NCI-H2029 (cell line): ENCODE measurements at regions not wholly inside any gene's neighbourhood (a gene's known extent, or its start where the extent isn't known, plus 50 kb on each side); places are given as distances from the start of the nearest gene placed in this dataset.
"Not testable (repeated sequence)": the region's sequence is repeated elsewhere in the genome, so short reads cannot be mapped to it uniquely, and the experiment has no call there.

ENCODE experiments used
- DNase-seq: peaks from one replicate; lab custom pipeline; 2025; lab: John Stamatoyannopoulos, UW

DNA sequence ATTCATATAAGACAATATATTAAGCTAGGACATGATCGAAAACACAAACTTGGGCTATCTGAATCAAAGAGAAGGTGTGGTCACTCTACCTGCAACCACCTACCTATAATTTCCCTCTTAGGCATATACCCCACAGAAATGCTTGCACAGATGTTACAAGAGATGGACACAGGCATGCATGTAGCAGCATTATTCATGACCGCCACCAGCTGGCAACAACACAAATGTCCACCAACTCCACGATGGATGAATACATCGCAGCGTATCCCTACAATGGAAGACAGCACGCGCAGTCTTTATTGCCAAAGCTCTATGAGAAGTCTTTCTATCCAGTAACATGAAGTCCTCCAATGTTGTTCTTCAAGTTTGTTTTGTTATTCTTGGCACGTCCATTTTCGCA is 90.8 kb downstream of the ARL4C start:
- no peak for DNase-seq

DNA sequence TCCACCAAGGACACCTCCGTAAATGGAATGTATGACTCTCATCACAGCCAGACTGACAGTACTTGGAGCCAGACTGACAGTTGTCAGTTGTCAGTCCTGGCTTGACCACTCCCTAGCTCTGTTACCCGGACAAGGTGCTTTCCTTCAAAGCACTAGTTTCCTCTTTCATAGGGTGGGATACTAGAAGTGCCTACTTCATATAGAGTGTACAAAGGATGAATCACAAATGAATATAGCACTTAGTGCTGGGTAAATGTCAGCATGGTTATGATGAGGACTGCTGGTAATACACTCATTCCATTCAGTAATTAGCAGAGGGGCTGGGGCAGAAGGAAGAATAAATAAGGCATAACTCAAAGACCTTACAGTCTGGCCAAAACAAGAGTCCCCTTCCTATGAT is 91.4 kb downstream of the ARL4C start:
- peak; percentile 47 for DNase-seq

DNA sequence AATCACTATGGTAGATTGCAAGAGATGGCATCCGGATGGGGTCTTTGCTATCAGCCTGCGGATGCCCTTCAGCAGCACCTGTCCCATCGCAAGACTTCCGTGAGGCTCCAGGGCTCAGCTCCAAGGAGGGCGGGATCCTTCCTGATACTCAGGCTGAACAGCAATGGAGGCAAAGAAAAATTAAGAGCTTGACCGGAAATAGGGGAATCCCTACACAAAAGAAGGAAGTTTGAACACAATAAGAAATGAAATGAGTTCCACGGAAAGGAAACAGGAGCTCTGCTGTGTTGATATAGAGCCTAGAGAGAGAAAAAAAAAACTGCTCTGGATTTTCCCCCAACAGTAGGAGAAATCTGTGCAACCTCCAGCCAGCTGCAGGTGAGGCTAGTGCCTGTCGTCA is 91.9 kb downstream of the ARL4C start:
- DNase-seq, result peak; percentile 13

DNA sequence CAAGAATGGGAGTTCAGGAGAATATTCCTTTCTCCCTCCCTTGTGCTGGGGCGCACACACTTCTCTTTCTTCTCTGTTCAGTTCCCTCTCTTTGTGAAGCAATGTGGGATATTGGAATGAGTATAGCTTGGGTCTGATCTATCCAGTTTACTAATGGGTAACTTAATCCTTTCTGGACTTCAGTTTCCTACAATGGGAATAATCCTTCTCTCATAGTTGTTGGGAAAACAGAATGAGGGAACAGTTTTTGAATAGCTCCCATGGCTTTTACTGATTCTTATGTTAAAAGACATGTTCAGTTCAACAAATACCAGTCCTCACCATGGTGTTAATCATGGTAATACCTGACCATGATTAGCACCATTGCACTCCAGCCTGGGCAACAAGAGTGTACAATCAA is 93.1 kb downstream of the ARL4C start:
- DNase-seq, result no peak

DNA sequence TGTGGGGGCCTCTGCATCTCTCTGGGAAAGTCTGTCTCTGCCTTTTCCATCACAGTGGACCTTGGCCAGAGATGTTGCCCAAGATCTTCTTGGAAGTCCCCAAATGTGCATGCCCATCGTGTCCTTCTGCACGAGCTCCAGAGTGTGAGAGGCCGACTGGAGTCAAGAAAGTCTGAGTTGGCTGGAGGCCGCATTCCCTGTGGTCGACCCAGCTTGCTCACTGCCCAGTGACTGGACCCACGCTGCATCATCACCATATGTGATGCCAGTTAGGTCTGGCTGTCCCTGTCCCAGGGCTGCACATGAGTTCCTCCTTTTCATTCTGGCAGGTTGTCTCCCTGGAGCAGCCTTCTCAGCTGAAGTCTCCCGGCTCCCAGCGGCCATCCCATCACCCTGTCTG is 93.8 kb downstream of the ARL4C start:
- no peak for DNase-seq

DNA sequence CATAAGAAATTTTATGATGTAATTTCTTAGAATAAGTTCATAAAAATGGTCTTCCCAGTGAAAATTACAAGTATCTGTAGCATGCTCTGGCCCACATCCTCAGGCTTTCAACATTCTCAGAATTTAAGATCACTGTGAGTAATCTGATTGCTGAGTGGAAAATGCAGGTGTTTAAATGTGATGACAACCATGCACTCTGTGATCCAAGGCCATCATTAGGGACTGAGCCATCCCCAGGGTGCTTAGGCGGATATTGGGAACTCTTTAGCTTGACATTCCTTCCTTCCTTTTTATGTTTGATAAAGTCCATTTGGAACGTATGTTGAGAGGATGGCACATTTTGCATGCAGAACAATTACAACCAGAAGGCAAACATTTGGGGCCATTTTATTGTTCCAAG is 95.5 kb downstream of the ARL4C start:
- no peak for DNase-seq

DNA sequence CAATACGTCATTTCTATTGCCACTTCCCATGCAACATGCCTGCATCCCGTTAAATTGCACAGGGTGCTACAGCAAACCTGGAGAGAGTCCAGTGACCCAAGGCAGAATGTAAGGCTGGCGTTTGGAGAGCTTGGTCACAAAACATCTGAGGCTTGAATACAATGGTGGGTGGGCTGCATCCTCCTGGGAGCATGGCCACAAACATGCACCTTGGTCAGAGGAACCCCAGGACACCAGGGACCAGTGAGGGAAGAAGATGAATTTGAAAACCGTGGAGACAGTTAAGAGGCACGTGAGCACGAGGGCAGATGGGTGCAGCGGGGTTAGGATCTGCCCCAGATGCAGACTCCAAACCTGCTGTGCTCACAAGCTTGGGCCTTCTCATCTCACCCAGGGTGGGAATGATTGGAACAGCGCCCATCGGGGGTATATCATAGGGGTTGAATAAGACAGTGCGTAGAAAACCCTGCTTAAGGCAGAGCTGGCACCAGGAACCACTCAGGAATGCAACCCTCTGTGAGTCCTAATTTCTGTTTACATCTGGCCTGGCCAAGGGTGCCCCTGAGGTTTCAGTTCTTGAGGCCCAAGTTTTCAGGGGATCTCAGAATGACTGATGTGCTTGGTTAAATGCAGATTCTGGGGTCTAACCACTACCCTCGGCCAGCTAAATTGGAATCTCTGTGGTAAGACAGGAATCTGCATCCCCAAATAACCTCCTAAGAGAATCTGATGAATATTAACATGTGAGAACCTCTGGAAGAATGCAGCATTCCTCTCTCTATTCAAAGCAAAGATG is 97.2 kb downstream of the ARL4C start:
- DNase-seq, result no peak

DNA sequence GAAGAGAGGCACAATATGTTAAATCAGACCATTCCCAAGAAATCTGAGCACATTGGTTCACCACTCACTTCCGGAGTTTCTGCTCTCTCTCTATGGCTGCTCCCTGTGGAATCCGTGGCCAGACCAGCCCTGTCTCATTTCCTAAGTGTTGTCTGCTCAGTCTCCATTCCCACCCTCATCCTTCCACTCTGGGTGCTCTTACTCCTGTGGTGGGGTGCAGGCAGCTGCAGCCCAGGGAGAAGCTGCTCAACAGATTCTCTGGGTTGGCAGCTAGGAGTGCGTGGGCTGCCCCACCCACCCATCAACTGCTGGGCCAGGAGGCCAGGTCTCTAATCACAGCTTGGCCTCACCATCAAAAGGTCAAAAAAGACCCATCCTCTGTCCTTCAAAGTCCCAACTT is 98.3 kb downstream of the ARL4C start:
- no peak for DNase-seq

DNA sequence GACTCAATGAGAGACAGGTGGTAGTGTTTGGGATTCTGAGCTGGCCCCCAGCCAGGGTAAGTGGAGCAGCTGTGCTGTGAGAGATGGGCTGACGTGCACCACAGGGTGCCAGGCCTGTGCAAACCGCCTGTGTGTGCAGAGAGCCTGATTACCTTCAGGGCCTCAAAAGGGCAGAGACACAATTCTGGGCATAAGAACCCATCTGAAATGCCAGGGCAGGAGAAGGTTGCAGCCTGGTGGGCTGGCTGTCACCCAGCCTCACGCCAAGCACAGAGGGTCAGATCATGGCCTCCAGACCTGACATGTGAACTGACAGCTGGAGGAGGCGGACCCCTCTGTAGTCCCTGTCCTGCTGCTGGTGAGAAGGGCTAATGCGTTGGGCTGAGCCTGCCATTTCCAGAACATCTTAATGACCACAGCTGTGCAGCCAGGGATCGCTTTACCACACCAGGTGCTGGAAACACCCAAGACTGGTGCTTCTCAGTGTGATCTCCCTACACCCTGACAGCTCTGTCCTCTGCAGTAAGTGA is 100.9 kb downstream of the ARL4C start:
- peak; percentile 92 for DNase-seq

DNA sequence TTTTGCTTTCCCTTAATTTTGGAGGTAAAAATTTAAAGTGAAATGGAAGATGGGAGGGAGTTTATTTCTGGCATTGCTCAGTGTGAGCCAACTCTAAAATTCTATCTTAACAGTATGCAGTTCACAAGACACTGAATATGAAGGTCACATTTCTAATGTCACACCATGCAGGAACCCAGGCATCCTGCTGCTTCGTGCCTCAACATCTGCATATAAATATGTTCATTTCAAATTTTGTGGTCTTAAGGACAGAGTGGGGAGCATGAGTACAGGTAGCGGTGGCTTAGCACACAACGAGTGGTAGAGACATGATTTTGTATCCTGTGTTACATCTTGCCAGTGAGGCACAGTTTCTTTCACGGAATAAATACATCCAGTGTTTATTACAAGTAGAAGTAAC is 102.4 kb downstream of the ARL4C start:
- DNase-seq, result no peak

DNA sequence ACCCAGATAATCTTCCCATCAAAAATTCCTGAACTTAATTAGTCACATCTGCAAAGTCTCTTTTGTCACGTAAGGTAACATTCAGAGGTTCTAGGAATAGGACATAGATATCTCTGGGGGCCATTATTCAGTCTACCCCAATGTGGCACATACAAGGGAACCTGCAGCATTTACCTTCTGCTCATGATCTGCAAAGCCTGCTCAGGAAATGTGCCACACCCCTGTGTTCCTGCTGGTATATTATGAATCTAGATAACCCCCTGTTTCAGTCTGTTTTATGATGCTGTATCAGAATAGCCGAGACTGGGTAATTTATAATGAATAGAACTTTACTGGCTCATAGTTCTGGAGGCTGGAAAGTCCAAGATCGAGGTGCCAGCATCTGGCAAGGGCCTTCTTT is 103.5 kb downstream of the ARL4C start:
- no peak for DNase-seq

DNA sequence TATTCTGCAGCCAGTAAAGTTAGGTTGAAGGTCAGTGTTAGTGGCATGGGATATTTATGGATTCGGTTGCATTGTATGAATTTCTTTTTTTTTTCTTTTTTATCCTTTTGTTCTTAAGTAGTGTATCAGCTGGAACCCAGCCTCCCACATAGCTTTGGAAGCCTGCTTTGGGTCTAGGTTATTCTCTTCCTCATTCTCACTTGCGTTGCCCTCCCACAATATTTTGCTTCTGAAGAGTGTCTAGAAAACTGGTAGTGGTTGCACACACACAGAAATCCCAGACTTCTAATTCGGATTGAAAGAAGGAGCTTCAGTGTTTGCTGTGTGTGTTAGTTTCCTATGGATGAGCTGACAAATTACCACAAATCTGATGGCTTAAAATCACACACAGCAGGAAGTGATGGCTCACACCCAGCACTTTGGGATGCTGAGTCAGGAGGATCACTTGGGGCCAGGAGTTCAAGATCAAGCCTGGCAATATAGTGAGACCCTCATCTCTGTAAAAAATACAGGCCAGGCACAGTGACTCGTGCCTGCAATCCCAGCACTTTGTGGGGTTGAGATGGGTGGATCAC is 104.8 kb downstream of the ARL4C start:
- no peak for DNase-seq

DNA sequence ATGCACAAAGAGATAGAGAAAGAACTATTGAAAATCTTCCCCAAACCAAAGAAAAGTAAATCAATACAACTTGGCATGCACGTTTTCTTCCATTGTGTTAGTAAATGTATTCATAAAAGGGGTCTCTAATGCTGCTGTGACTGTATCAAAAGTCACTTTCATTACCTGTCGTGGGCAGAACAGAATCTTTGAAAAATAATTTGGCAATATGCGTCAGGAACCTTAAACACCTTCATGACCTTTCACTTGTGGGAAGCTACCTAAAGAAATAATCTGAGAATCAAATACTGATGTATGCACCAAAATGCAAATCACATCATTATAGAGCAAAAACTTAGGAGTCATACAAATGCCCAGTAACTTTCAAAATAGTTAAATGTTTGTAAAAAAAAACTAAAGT is 105.3 kb downstream of the ARL4C start:
- no peak for DNase-seq

DNA sequence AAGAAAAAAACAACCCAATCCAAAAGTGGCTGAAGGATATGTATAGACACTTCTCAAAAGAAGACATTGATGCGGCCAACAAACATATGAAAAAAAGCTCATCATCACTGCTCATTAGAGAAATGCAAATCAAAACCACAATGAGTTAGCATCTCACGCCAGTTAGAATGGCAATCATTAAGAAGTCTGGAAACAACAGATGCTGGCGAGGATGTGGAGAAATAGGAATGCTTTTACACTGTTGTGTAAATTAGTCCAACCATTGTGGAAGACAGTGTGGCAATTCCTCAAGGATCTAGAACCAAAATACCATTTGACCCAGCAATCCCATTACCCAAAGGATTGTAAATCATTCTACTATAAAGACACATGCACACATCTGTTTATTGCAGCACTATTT is 107.2 kb downstream of the ARL4C start:
- DNase-seq, result not testable (repeated sequence)

DNA sequence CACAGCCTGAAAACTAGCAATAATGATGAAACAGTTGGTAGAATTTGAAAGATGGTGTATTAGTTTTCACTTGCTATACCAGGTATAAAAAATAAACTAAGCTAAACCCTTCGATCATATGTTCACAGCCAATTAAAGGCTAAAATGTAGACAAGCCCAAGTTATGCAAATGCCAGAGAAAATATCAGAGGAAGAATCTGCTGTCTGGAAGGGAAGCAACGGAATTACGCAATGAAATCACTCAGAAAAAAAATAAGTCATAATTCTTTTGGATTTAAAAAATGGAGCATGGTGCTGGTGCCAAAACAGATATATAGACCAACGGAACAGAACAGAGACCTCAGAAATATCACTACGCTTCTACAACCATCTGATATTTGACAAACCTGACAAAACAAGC is 108.3 kb downstream of the ARL4C start:
- no peak for DNase-seq

DNA sequence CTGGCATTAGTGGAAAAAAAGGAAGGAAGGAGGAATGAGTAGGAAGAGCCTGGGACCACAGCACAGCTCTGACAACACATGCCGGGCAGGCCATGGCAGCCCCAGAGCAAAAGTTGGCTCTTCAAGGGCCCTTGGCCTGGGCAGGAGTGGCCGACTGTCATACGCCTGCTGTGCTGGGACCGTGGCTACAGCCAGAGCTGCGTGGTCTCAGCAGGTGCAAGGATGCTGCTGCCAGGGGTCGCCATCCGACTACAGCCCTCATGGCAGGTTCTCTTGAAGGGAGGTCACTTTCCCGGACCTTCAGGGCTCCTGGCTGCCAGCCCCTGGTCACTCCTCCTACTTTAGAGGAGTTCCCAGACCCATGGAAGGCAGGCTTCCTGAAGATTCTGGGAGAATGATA is 109.9 kb downstream of the ARL4C start:
- DNase-seq, result no peak

DNA sequence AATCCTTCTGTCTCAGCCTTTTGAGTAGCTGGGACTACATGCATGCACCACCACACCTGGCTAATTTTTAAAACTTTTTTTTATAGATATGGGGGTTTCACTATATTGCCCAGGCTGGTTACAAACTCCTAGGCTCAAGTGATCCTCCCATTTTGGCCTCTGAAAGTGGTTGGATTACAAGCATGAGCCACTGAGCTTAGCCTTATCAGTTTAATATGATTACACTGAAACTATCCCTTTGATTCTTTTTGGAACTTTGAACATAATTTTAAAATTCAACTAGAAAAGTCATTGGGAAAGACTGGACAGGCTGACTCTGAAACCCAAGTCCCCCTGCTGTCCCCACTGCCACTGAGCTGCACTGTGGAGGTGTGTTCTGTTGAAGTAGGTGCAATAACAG is 114.8 kb downstream of the ARL4C start:
- no peak for DNase-seq

DNA sequence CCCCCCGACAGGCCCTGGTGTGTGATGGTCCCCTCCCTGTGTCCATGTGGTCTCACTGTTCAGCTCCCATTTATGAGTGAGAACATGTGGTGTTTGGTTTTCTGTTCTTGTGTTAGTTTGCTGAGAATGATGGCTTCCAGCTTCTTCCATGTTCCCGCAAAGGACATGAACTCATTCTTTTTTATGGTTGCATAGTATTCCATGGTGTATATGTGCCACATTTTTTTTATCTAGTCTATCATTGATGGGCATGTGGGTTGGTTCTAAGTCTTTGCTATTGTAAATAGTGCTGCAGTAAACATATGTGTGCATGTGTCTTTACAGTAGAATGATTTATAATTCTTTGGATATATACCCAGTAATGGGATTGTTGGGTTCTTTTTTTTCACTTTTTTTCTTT is 117.9 kb downstream of the ARL4C start:
- DNase-seq, result not testable (repeated sequence)

DNA sequence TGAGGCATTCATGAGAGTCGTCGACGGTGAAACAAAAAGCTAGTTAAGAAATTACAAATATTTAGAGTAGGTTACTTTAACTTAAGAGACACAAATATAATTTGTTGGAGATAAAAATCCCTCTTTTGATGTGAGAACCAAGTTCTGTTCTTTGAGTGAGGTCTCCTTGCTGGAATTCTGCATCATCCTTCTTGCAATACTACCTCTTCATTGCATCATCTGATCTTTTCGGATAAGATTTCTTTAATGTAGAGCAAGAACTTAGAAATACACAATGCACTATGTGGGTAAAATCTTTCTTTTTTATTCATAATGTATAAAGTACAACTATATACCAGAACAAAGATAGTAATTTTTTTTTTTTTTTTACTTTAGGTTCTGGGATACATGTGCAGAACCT is 118.4 kb downstream of the ARL4C start:
- DNase-seq, result no peak

DNA sequence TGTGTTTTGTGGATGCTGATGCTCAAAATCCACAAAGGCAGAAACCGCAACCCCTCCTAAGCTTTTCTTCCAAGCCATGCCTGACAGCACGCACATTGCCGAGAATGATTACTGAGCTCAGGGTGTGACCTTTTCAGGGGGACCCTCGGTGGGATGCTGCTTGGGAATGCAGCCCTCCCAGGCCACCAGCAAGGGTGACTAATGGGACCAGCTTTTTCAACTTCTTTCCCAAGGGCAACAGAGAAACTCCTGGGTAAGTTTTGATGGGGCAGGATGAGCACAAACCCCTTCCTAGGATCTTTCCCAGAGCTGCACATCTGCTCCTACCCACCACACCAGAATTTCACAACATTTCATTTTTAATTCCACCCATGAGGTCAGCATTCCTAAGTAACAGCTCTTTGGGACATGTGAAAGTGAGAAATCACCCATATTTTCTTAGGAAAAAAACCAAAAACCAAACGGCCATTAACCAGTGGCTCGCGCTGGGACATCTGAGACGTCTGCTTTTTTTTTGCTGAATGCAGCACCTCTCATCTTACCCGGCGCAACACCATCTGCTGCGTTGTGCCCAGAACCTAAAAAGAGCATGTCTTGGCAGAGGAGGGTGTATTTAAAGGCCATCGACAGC is 119.0 kb downstream of the ARL4C start:
- DNase-seq, result no peak

DNA sequence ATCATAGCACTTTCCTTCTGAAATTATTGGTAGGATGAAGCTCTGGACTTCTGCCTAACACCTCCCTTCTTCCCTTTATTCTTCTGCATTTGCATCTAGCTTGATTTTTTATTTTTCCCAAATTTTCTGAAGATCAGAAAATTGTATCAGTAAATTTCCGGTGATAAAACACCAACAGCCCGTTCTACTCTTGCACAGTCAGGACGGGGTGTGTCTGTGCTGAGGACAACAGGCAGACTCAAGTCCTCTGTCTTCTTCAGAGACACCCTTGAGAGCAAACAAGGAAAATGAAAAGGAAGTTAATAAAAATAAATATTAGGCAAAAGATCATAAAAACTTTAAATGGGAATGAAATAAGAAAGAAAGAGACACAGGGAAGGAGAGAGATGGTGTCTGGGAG is 120.7 kb downstream of the ARL4C start:
- DNase-seq, result no peak

DNA sequence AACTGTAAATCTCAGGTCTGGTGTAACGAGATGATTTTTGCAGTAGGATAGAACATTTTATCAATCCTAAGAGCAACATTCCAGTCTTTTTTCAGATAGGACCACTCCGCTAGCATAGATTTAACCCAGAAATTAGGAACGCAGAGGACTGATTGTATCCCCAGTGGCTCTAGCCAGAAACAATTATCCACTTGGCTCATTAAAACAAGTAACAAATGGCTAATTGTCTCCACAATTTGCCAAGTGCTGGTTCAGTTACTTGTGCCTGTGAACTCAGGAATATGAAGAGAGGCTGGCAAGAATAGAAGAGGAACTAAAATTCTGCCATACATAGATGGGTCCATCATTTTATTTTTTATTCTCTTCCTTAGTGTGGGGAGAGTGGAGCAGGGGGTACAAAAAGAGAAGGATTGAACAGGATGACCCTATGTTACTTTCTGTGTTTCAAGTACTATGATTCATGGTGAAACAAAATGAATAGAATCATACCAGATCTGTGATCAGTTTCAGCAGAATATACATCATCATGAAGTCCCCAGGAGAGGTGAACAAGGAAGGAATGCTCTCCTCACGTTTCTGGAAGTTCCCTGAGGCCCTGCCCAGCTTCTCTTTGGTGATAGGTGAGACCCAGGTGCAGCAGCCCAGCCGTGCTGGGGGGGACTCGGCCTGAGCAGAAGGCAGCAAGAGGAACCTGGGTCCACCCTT is 121.6 kb downstream of the ARL4C start:
- no peak for DNase-seq

DNA sequence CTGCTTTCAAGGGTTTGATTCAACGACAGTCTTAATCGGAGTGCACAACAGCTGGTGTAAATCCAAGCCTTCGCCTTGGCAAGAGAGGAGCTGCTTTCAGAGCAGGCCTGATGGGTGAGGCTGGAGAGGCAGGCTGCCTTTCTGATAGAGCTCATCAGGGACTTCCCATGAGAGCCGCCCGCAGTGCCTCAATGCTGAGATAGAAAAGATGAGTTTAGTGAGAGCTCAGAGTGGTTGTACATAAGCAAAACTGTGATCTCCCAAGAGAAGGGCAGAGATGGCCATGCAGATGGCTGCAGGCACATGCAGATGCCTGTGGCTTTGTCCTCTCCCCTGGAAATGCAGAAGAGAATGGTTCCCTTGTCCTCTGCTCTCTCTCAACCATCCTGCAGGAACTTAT is 122.1 kb downstream of the ARL4C start:
- DNase-seq, result no peak
